CD4-positive, alpha-beta T cell (primary cell): ENCODE measurements at regions not wholly inside any gene's neighbourhood (a gene's known extent, or its start where the extent isn't known, plus 50 kb on each side); places are given as distances from the start of the nearest gene placed in this dataset.
A peak's percentile ranks its signal among the peaks of the same experiment; 100 is the strongest.

Source experiments
- ATAC-seq: fragments of 200-7000 bp; cut with Tn5 transposase; one replicate; pipeline ENCODE4 v1.10.0; 2022; ENCODE audit warnings: mild to moderate bottlenecking; ENCODE audit not compliant: poor library complexity
- CTCF ChIA-PET: fragments of 350-600 bp; sonication (Branson Sonifier 250); formaldehyde crosslinking; loops from one replicate; lab custom pipeline; 2021; ENCODE audit warnings: antibody characterized with exemption, inconsistent platforms; lab: Charles Lee
- POLR2A ChIA-PET: fragments of 350-600 bp; sonication (Branson Sonifier 250); formaldehyde crosslinking; loops from one replicate; lab custom pipeline; 2021; ENCODE audit warnings: antibody characterized with exemption, inconsistent platforms; lab: Charles Lee
- DNase-seq, 14 experiments: peaks; one replicate each; pipeline ENCODE4 v3.0.0-alpha.2; 2013 to 2020; ENCODE audit warnings: mixed read lengths in 2 of 14
- H3K27ac ChIP-seq, 2 donors: one replicate each; pipeline versions ENCODE4 v1.5.1 to v1.7.0; 2013; ENCODE audit warnings: low read length in 2 of 2, low read depth in 1 of 2, mild to moderate bottlenecking in 1 of 2
- H3K27me3 ChIP-seq, 2 experiments: 1 replicate in 1 of 2; 2 replicates in 1 of 2; pipeline versions ENCODE4 v1.6.1 to v1.7.0; 2013; ENCODE audit warnings: low read length in 2 of 2, control low read depth in 1 of 2, mild to moderate bottlenecking in 1 of 2, moderate library complexity in 1 of 2; ENCODE audit not compliant: insufficient read depth in 2 of 2, control insufficient read depth in 1 of 2
- H3K36me3 ChIP-seq: one replicate; pipeline ENCODE4 v1.6.1; 2013; ENCODE audit warnings: low read length, control low read depth; ENCODE audit not compliant: insufficient read depth
- H3K4me1 ChIP-seq: one replicate; pipeline ENCODE4 v1.6.1; 2013; ENCODE audit warnings: low read length, control low read depth; ENCODE audit not compliant: insufficient read depth
- H3K4me3 ChIP-seq: one replicate; pipeline ENCODE4 v1.5.1; 2013; ENCODE audit warnings: mild to moderate bottlenecking, low read length, moderate library complexity
- H3K9me3 ChIP-seq, 2 experiments: 1 replicate in 1 of 2; 2 replicates in 1 of 2; pipeline versions ENCODE4 v1.6.1 to v1.7.0; 2013; ENCODE audit warnings: low read length in 2 of 2, mild to moderate bottlenecking in 2 of 2, control low read depth in 1 of 2, moderate library complexity in 1 of 2; ENCODE audit not compliant: control insufficient read depth in 1 of 2, insufficient read depth in 1 of 2
- H3K27ac Mint-ChIP-seq: one replicate; pipeline ENCODE4 v1.8.0; 2020; ENCODE audit warnings: mixed read lengths
- H3K27me3 Mint-ChIP-seq: one replicate; pipeline ENCODE4 v1.8.0; 2021; ENCODE audit warnings: mixed read lengths
- H3K36me3 Mint-ChIP-seq: one replicate; pipeline ENCODE4 v1.8.0; 2021; ENCODE audit warnings: low read depth, mixed read lengths
- H3K4me1 Mint-ChIP-seq: one replicate; pipeline ENCODE4 v1.8.0; 2021; ENCODE audit warnings: low read depth, mixed read lengths
- H3K4me3 Mint-ChIP-seq: one replicate; pipeline ENCODE4 v1.8.0; 2020; ENCODE audit warnings: mild to moderate bottlenecking, mixed read lengths
- H3K9me3 Mint-ChIP-seq: one replicate; pipeline ENCODE4 v1.8.0; 2020; ENCODE audit warnings: mixed read lengths
- CTCF ChIP-seq: fragments of 200-600 bp; IDR thresholded peaks from one replicate; pipeline ENCODE4 v1.8.0; 2022; ENCODE audit warnings: antibody characterized with exemption, mild to moderate bottlenecking
- intact Hi-C, 2 experiments: fragments of 100-400 bp; cut with DNase I in 1 of 2; cut with micrococcal nuclease in 1 of 2; formaldehyde crosslinking; loops; one replicate each; pipeline versions ENCODE4 v1.15.1 to v1.9.0; 2023 to 2025; cut with DNase I, micrococcal nuclease

GRCh38 chr15:47959617-47960413 lies 161.0 kb upstream of the SLC24A5 start:
- peaks cover 5% of the 10 kb centered on the region for H3K4me1 ChIP-seq
- H3K36me3 ChIP-seq, result no peaks in the 10 kb centered on the region
- ChIA-PET POLR2A (no interaction called here), CTCF (no interaction called here)
- no peak for TF ChIP-seq CTCF
- no peak overlapping the region for H3K27ac Mint-ChIP-seq
- H3K9me3 ChIP-seq, result no peaks in the 10 kb centered on the region
- ATAC-seq, result no peak
- no peak for DNase-seq
- H3K27ac ChIP-seq, result no peak overlapping the region
- intact Hi-C loops, result no loop called here
- peaks cover 2% of the 10 kb centered on the region for H3K9me3 Mint-ChIP-seq
- H3K4me3 ChIP-seq, result no peak overlapping the region
- no peak overlapping the region for H3K4me3 Mint-ChIP-seq
- no peaks in the 10 kb centered on the region for H3K4me1 Mint-ChIP-seq
- H3K27me3 Mint-ChIP-seq, result peaks cover 15% of the 10 kb centered on the region
- no peaks in the 10 kb centered on the region for H3K27me3 ChIP-seq
- no peaks in the 10 kb centered on the region for H3K36me3 Mint-ChIP-seq

GRCh38 chr15:47961401-47962090 lies 159.2 kb upstream of the SLC24A5 start:
- Mint-ChIP-seq H3K9me3 (no peaks in the 10 kb centered on the region), H3K36me3 (no peaks in the 10 kb centered on the region), H3K4me1 (no peaks in the 10 kb centered on the region), H3K4me3 (no peak overlapping the region), H3K27me3 (peaks cover 15% of the 10 kb centered on the region), H3K27ac (no peak overlapping the region)
- Histone ChIP-seq H3K9me3 (no peaks in the 10 kb centered on the region), H3K4me1 (peaks cover 5% of the 10 kb centered on the region), H3K27me3 (no peaks in the 10 kb centered on the region), H3K27ac (no peak overlapping the region), H3K36me3 (no peaks in the 10 kb centered on the region), H3K4me3 (no peak overlapping the region)
- ATAC-seq (no peak), DNase-seq (peak in 3 of 14 experiments; percentile 7 to 16 (median 16))
- ChIA-PET CTCF (no interaction called here), POLR2A (no interaction called here)
- intact Hi-C loops, result no loop called here
- TF ChIP-seq CTCF, result no peak

GRCh38 chr15:47963265-47963664 lies 157.5 kb upstream of the SLC24A5 start:
- POLR2A ChIA-PET, result no interaction called here

More at GRCh38 chr15:47963265-47963664, 157.5 kb upstream of the SLC24A5 start:
- no peaks in the 10 kb centered on the region for H3K27me3 ChIP-seq
- H3K36me3 Mint-ChIP-seq, result no peaks in the 10 kb centered on the region
- H3K9me3 ChIP-seq, result no peaks in the 10 kb centered on the region
- DNase-seq, result no peak
- H3K27ac Mint-ChIP-seq, result no peak overlapping the region
- H3K4me3 Mint-ChIP-seq, result no peak overlapping the region
- no peak for ATAC-seq
- peaks cover 13% of the 10 kb centered on the region for H3K27me3 Mint-ChIP-seq
- intact Hi-C loops, result no loop called here
- H3K4me3 ChIP-seq, result no peak overlapping the region
- no peak for TF ChIP-seq CTCF
- H3K36me3 ChIP-seq, result no peaks in the 10 kb centered on the region
- CTCF ChIA-PET, result no interaction called here
- no peaks in the 10 kb centered on the region for H3K9me3 Mint-ChIP-seq
- H3K27ac ChIP-seq, result no peak overlapping the region
- H3K4me1 Mint-ChIP-seq, result no peaks in the 10 kb centered on the region
- H3K4me1 ChIP-seq, result peaks cover 5% of the 10 kb centered on the region
